ENCODE measurements at regions not wholly inside any gene's neighbourhood (a gene's known extent, or its start where the extent isn't known, plus 50 kb on each side); places are given as distances from the start of the nearest gene placed in this dataset.

DNA sequence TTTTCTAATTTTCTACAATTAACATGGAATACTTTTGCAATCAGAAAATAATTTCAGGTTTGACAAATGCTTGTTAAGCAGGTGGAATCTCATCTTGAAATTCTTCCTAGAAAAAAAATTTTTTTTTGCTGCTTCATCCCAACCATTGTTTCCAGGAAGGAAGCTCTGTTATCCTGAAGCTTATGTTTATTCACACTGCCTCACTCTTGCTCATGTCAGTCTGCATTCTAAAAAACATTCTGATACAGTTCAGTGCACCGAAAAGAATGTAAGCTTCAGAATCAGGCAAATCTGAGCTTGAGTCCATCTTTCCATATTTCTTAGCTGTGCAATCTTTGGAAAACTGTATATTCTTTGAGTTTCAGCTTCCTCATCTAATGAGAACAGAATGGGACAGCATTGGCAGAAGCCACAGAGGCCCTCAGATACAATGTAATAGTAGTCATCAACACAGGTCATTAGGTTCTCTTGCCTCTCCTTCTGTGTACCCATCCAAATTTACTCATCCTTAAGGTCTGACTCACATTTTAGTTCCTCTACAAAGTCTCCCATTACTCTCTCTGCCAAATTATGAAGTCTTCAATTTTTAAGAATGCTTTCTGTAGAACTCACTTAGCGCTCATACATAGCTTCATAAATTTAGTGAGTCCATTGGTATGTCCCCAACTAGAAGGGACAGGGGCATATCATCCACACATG lies 881.8 kb upstream of the NR2F2 start:
- DNase-seq (ENCODE audit: low read depth): peak; percentile 45

DNA sequence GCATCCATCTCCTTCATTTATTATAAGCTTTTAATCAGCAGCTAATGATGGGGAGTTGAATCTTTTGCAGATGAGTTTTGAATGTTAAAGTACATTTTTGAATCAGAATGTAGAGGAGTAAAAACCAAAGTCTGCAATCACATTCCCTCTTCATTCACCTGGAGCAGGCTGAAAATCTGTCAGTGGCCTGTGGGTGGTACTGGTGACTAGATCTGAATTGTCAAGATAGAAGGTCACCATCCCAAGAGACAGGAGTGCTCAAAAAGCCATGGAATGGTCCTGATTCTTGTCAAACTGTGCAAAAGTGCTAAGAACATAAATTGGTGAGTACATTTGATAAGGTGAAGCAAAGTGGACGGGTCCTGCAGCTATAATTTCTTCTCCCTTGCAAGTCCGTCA lies 881.3 kb upstream of the NR2F2 start:
- DNase-seq (ENCODE audit: low read depth): no peak

DNA sequence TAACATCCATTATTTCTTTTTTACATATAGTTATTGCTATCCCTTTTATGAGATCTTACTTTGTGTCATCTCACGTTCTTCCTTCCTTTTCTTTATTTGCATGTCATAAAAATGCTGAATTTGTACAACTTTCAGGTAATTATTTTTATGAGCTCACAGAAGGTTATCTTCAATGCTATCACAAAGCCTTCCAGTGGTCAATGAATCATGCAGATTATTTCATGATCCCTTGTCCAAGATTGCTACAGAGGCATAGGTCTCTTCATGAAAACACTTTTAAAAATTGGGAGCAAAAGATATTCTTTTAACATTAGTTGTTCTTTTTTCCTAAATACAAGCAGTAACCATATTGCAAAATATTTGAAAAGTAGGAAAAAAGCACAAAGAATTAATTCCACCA lies 880.1 kb upstream of the NR2F2 start:
- no peak for DNase-seq (ENCODE audit: low read depth)

DNA sequence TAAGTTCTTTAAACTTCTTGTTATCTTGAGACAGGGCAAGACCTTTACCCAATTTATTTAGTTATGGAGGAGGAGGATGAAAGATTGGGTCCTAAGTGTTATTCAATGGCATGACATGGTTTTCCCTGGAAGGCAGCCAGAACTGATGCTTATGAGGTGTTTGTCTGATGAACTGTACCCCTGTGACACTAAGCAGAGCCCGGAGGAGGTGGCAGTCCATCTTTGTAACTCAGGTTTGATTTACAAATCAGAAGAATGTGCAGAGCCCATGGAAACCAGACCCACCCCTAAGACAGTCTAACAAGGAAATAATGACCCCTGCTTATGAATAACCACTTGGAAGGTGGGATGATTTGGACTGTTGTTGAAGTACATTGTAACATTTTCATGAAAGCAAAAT lies 878.6 kb upstream of the NR2F2 start:
- DNase-seq (ENCODE audit: low read depth): no peak

DNA sequence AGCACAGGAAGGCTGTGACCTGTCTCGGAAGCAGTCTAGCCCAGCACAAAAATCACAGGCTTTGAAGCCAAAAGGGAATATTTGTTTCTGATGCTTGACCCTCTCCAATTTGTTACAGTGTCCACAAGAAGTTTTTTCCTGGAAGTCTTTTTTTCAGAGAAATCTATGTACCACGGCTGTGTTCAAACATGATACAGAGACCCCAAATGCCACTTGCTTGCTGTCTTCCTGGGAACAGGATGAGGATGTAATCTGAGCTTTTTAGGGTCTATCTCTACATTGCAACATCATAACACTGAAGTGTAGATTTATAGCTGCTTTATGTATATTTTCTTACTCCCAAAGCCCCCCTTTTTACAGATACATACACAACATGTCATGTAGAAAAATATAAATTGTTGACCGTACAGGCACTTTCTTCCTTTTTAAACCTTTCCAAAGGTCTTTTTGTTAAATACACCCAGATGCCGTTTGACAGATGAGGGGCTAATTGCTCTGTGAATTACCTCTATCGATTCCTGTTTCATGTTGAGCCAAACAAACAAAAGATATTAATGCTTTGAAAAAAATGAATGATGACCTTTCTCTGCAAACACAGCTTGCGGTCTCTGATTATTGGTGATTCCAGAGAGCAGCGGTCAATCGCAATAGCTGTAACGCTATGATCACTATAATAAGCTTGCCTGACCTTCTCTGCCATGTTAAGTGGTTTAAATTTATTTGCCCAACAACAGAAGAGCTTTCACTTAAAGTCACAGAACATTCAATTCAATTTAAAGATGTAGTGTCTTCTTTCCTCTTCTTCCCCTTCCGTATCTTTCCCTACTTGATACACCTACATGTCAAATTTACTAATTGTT lies 875.9 kb upstream of the NR2F2 start:
- no peak for DNase-seq (ENCODE audit: low read depth)

DNA sequence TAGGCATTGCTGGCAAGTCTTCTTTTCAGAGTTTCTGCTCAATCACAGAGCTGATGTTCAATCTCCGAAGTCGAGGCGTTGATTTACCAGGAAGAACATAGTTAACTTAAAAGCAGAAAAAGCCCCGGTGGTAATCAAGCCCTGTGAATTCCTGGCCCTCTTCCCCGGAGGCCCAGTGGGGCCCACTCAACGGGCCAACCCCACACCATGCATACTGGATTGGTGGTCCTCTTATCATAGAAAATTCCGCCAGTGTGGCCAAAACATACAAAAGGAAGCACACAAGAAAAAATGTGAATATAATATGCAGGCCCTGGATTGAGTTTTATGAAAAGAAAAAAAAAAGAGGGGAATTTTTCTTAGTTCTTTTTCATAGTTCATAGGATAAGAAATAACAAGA lies 873.0 kb upstream of the NR2F2 start:
- DNase-seq (ENCODE audit: low read depth): no peak

DNA sequence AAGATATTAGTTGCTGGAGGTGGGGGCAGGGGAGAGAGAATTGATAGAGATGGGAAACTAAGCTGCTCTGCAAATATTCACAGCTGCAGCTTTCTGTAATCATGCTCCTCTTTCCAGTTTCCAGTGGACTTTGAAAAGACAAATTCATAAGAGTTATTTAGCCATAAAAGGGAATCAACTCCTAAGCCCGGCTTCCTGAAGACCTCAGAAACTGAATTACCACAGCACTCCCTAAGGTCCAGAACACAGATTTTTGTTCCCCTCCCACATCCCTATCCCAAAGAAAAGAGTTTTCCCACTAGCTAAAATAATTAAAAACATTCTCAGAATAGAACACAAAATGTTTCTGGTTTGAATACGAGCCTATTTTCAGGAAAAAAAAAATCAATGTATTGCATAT lies 871.8 kb upstream of the NR2F2 start:
- no peak for DNase-seq (ENCODE audit: low read depth)

DNA sequence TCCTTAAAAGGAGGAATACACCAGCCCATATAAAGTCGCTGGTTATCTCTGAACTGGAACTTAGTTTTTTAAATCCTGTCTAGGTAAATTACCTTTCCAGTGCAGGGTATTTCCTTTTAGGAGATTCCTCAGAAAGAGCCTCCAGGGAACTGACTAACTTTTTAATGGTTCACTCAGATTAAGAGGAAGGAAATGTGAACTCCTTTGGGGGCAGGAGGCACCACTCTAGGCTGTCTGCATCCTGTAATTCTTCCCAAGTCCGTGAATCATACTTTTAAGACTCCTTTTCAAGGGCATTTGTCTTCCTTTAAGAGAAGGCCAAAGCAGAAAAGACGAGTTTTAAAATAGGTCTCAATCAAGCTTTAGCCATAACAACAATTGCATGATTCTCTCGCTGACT lies 871.2 kb upstream of the NR2F2 start:
- no peak for DNase-seq (ENCODE audit: low read depth)

DNA sequence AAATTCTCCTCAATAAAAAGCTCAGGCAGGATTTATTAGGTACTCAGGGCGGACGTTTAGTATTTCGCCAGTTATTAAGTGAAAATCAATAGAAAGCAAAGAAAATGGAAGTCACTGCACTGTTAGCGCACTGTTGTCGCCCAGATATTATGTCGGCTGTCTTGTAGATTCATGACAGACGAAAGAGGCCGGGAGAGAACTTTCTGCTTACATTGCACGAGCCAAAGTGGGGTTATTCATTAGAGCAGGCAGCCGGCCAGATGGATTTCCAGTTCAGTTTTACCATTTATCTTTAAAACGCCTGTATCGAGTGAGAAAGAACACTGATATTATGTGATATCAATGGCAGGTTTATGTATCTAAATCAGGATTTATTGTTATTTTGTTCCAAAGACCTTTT lies 866.0 kb upstream of the NR2F2 start:
- no peak for DNase-seq (ENCODE audit: low read depth)

DNA sequence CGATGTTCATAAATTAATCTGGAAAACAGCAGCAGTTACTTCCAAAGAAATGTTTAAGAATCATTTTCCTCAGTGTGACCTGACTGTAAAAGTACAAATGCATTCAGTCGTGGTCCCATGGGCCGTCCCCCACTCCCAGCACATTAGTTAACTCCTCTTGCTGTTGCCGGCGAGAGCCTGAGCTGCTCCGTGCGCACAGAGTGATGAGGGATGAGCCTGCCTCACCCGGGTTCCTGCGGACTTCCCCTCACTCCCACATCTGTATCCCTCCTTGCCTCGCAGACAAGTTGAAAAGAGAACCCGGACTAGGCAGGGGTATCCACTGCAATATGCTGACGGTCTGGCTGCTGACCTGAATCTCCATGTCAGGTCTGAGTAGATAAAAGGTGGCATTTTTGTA lies 861.7 kb upstream of the NR2F2 start:
- DNase-seq (ENCODE audit: low read depth): no peak

DNA sequence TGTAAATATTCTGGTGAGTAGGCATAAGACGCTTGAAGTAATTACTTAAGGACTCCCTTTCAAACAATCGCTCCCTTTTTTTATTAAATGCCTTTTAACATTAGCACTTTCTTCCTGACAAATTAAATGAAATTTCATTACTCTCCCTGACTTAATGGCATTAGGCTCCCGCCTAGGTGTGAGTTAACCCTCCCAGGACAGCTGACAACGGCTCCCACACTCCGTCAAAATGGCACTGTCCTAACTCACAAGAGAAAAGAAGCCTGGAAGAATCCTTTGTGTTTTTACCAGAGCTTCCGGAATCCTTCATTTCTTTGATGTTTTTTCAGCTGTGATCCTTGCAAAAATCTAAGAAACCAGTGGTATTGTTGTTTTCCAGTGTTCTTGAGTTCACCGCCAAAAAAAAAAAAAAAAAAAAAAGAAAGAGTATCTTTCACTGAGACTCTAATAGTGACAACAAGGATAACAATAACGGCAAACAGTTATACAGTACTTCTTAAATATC lies 861.0 kb upstream of the NR2F2 start:
- no peak for DNase-seq (ENCODE audit: low read depth)

DNA sequence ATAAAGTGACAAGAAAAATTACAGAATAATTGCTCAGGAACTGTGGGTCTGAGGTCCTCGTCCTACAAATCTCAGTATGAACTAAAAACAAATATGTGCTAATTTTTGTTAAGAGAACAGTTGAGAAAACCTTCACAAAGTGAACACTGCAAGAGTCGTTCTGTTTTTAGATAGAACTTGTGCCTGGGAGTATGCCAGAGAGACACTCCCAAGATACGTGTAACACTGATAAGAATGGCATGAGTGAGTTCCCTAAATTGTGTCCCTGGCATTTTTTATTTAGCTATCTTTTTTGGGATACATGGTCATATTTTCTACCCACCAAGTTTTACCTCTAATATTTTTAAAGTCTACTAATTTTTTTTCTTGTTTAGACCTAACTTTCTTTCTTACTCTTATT lies 860.0 kb upstream of the NR2F2 start:
- no peak for DNase-seq (ENCODE audit: low read depth)

DNA sequence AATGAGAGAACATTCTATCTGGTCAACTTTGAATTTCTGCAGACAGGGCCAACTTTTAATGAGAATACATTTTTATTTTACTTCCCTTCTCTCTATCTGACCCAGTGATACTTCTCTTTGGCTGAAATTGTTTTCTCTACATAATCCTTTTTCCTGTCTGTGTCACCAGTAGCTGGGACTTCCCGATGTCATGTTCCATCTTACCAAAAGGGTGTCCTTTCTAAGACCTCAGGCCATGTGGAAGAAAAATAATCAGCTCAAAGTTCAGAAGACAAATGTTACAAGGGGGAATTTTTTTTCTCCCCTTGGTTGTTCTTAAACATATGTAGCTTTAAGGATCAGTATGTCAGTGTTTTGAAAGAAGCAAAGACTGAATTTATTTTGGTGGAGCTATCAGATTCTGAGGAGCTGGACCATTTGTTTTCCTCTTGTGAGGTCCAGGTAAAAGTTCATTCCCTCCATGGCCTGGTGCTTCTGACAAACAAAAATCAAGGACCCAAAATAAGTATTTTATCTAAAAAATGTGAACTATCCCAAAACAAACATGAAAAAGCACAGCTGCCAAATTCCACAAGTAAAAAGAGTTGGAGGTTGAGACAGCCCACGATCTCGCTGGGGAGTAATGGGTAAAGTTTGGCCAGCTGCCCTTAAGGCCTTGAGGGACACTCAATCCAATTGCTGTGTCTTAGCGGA lies 859.4 kb upstream of the NR2F2 start:
- DNase-seq (ENCODE audit: low read depth): no peak

DNA sequence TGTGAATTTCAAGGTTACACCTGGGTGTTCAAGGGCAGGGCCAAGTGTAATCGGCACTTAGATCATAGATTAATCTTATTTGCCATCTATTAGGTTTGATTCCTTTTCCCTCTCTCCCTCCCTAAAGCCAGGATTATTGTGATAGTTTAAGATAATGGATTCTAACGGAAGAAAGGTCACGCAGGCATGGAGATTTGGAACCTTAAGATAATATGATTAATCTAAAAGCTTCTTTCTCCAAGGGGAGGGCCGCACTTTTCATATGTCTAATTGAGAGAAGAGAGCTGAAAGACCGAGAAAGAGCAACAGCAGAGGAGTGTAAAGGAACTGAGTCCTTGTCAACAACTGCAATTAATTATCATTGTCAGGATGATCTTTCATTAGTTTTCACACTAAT lies 858.8 kb upstream of the NR2F2 start:
- DNase-seq (ENCODE audit: low read depth): no peak

DNA sequence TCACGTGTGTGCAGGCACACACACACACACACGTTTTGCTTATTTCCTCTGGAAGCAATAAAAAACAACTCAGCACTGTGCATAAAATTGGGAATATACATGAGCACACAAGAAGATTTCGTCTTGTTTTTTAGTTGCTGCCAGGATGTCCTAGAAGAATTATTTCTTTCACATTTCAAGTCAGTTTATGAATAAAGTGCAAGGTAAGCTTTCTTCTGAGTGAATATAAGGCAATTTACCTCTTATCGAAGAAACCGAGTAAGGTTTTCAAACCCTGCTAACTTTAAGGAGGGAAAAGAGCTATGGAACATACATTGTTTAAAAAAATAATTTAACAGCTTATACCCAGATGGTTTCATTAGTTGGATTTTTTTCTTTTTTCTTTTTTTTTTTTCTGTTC lies 855.4 kb upstream of the NR2F2 start:
- no peak for DNase-seq (ENCODE audit: low read depth)

DNA sequence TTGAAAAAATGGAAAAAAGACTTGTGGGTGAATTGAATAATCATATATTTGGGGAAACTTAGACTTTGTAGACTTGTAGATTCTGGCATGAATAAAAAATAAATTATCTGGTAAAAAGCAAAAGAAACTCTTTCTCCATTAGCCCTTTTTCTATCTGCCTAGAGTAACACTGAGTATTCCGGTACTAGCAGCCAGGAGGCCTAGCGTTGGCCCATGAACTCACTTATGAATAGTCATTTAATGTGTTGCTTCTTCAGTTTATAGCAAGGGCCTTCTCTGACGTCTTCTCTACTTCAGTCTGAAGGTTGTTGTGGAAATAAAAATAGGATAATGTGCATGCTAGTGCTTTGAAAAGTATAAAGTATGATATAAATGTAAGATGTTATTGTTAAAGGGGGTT lies 851.2 kb upstream of the NR2F2 start:
- no peak for DNase-seq (ENCODE audit: low read depth)

DNA sequence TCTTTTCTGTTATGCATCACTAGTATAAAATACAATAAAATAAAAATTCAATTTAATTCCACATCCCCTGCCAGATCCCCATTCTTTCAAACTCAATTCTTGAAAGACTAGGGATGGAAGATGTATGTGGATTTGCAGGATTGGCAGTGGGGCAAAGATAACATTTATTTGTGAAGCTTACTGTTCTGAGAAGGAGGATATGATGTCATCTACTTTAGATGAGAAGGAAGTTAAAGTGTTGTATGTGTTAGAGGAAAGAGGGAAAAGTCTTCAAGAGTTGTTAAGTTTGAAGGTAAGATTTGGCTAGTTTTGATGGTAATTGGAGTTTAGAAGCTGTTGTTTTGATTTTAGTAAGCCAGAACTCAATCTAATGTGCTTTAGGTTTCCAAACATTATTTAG lies 845.1 kb upstream of the NR2F2 start:
- DNase-seq (ENCODE audit: low read depth): no peak

DNA sequence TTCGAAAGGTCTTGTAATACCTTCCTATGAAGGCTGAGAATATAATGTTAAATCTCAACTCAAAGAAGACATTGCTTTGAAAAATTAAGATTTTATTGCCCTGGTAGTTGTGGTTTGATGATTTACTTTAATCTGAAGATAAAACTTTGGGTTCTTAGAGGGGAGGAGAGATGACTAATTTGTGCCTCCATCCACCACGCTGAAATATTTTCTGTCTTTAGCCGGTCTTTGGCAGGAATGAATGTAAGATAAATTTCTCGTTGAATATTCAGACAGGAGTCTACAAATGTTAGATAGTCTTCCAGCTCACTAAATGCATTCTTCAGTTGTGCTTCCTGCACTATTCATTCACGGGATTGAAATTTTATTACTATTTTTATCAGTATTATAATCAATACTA lies 844.3 kb upstream of the NR2F2 start:
- no peak for DNase-seq (ENCODE audit: low read depth)

DNA sequence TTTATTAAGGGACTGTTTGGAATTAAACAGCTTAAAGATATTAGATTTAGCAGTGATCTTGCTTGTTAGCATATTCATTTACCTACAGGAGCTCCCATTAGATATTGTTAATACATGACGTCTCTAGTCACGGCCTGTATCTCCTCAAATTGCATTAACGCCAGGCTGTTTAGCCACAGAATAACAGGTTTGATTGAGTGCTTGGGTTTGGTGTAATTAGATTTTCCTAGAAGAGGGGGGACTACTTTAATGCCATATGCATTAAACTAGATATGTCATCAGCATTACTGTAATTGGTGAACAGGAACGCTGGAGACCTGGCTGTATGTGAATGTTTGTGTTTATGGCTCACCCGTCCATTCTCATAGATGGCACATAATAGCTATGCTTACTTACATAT lies 841.4 kb upstream of the NR2F2 start:
- DNase-seq (ENCODE audit: low read depth): no peak

DNA sequence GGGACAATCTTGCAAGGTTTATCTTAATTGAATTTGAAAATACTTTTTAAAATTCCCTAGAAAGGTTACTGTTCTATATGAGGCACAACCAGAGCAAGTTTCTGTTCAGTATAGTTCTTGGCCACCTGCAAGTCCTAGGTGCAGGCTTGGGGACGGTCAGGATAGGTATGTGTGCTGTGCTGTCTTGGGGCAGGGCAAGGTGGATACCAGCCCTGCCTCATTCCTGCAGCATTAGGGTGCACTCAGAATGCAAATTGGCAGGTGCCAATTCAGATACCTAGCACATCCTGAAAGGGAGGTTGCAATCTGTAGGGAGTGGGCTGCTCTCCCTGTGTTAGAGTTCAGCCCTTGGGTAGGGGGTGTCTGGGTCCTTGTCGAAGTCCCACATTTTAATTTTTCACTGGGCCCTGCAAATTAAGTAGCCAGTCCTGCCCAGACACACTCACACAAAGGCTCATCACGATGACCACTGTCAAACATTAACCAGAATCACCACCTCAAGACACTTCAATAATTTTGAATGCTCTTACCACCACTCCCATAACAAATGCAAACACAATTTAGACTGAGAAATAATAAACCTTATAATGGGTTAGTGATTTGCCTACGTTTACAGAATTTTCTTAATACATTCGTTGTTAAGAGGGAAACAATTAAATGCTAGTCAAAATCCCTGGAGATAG lies 838.0 kb upstream of the NR2F2 start:
- no peak for DNase-seq (ENCODE audit: low read depth)

DNA sequence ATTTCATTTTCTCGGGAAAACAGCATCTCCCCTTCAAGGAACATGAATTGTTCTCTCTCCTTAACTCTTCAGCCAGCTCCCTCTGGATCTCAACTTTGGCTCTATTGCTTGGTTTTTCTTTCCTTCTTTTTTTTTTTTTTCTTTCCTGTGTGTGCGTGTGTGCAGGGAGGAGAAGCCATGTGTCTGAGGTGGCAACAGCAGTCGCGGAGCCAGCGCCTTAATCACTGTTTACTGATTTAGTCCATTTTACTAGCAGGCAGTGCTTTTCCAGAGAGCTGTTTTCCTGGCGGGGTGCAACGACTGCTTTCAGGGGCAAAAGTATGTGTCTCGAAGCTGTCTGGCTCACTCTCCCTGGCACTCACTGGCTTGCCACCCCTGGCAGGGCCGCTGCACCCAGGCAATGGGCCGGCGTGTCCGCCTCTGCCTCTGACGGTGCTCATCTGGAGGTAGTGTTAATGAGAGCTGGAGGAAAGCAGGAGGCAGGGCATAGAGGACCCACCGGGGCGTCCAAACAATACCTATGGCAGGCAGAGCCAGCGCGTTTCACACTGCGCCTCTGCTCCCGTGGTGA lies 835.4 kb upstream of the NR2F2 start:
- no peak for DNase-seq (ENCODE audit: low read depth)

DNA sequence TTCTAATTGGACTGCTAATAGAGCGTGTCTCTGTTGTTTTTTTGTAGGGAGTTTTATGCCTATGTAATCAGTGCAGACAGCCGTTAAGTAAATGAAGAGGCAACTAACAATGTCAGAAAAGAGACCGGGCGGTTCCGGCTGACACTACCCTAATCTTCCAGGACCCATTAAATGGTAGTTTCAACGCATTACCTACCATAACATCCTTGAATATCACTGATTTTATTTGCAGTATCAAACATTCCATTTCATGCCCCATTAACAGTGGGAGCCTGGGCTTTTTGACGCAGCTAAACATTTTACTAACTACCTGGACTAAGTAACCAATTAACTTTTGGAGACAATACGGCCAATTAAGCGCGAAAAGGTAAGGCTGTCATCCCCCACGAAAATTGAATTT lies 832.9 kb upstream of the NR2F2 start:
- DNase-seq (ENCODE audit: low read depth): no peak
